Left hindlimb (tissue), 1 donor: ENCODE measurements at regions not wholly inside any gene's neighbourhood (a gene's known extent, or its start where the extent isn't known, plus 50 kb on each side); places are given as distances from the start of the nearest gene placed in this dataset.
"Not testable (repeated sequence)": the region's sequence is repeated elsewhere in the genome, so short reads cannot be mapped to it uniquely, and the experiment has no call there.

Experiments
- DNase-seq: peaks from one replicate; pipeline ENCODE4 v3.0.0-alpha.2; 2018

- DNase-seq = not testable (repeated sequence)
Observed at GRCh38 chr6:4725136-4725760, 51.0 kb upstream of the CDYL start.

- not testable (repeated sequence) for DNase-seq
Observed at GRCh38 chr6:4724727-4725126, 51.5 kb upstream of the CDYL start.

GRCh38 chr6:4723383-4723782, 52.8 kb upstream of the CDYL start:
- DNase-seq = no peak

DNA sequence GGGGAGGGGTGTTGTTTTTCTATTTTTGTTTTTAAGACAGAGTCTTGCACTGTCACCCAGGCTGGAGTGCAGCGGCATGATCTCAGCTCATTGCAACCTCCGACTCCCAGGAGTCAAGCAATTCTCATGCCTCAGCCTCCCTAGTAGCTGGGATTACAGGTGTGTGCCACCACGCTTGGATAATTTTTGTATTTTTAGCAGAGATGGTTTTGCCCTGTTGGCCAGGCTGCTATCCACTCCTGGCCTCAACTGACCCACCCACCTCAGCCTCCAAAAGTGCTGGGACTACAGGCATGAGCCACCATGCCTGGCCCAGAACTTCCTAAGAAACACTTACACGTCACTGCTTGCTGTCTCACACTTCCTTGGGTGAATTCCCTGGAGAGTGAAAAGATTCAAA, 54.8 kb upstream of the CDYL start:
- DNase-seq = not testable (repeated sequence)

GRCh38 chr6:4719491-4719890, 56.7 kb upstream of the CDYL start:
- no peak for DNase-seq

- no peak for DNase-seq
Observed at GRCh38 chr6:4717856-4718255, 58.3 kb upstream of the CDYL start.

DNA sequence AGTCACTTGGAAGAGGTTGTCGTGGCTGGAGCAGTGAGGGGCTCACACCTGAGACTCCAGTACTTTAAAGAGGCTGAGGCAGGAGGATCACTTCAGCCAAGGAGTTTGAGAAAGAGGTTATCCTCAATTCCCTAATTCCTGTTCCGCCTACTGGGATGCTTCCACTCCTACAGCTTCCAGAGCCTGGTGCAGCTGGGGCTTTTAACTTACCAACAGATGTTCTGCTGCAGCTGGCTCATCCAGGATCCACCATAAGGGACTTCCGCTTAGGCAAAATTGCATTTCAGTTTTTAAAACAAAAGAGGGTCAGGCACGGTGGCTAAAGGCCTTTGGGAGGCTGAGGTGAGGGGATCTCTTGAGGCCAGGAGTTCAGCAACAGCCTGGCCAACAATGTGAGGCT, 59.1 kb upstream of the CDYL start:
- DNase-seq = no peak

DNA sequence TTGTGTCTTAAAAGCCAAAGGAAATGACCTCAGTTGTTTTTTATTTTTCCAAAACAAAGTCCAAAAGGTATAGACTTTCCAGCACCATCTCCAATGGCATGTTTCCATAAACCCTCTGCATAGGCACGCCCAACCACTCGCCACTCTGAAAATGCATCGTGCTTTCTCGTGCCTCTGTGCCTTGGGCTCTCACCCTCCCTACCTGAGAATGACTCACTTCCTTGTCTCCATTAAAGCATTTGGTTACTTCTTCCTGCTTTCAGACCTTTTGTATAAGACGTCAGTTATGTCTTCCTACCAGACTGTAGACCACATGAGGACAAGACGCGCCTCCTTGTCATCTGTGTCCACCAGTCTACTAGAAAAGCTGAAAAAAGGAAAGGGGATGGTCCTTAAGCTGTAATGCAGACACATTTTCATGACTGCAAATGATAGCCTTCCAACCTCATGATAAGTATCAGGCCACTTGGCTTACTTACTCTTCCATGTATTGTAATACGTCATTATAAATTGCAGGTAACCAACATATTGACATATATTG, 61.2 kb upstream of the CDYL start:
- no peak for DNase-seq

DNA sequence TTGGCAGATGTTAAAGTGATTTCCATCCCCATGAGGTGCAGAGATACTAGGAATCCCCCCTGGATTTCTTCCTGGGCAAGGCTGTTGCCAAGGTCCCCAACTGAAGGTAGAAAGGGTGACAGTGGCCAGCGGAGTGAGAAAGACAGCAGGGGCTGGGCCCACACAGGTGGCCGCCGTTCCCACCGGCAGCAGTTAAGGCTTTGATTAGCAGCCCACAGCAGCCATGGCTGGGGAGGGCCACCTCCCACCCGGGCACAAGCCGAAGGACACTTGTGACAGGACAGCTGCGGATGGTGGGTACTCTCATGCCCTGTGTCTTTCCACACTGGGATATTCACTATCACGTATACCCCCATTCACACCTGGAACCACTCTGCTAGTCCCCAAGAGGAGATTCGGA, 63.9 kb upstream of the CDYL start:
- no peak for DNase-seq

DNA sequence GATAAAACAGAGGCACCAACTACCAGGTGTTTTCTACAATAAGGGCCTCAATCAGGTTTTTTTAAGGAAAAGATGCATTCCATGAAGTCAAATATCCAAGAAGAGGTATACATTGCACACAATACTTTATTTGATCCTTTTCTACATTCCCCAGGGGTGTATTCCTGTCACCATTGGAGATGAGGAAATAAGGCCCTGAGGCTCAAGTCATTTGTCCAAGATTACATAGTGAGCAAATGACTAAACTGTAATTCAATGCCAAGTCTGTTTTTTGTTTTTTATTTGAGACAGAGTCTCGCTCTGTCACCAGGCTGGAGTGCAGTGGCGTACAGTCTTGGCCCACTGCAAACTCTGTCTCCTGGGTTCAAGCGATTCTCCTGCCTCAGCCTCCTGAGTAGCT, 69.2 kb upstream of the CDYL start:
- no peak for DNase-seq

DNA sequence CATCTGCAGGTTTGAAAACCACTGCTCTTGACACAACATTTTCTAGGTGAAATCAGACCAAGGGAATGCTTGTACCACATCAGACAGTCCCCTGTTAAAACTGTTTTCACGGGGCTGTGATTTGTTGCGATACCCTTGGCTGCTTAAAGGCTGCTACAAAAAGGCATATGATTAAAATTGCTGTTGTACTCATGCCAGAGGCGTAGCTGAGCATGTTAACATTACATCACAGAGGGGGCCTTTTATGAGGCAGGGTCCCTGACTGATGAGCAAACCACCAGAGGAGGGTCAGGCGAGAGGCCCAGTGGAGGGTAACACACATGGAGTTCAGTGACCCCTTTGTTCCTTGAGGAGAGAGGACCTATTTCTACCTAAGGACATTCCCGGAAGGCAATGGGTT, 70.4 kb upstream of the CDYL start:
- no peak for DNase-seq

- no peak for DNase-seq
Observed at GRCh38 chr6:4703382-4703781, 72.8 kb upstream of the CDYL start.

GRCh38 chr6:4698901-4699659, 77.1 kb upstream of the CDYL start:
- no peak for DNase-seq

GRCh38 chr6:4693173-4693970, 82.8 kb upstream of the CDYL start:
- DNase-seq = no peak

DNA sequence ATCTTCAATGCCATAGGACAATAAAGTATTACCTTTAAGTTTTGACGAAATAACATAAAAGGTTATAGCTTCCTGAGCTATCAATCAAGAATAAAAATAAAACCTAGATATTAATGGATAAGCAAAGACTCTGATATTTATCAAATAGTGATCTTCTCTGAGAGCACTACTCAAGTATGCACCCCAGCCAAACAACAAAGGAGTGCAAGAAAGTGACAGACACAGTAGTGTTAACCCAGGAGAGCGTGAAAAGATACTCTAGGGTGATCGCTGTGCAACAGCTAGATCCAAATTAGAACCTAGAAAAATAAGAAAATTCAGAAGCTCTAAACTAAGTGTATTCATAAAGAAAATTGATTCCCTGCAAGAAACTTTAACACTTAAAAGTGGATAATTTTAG, 83.5 kb upstream of the CDYL start:
- DNase-seq = no peak

DNA sequence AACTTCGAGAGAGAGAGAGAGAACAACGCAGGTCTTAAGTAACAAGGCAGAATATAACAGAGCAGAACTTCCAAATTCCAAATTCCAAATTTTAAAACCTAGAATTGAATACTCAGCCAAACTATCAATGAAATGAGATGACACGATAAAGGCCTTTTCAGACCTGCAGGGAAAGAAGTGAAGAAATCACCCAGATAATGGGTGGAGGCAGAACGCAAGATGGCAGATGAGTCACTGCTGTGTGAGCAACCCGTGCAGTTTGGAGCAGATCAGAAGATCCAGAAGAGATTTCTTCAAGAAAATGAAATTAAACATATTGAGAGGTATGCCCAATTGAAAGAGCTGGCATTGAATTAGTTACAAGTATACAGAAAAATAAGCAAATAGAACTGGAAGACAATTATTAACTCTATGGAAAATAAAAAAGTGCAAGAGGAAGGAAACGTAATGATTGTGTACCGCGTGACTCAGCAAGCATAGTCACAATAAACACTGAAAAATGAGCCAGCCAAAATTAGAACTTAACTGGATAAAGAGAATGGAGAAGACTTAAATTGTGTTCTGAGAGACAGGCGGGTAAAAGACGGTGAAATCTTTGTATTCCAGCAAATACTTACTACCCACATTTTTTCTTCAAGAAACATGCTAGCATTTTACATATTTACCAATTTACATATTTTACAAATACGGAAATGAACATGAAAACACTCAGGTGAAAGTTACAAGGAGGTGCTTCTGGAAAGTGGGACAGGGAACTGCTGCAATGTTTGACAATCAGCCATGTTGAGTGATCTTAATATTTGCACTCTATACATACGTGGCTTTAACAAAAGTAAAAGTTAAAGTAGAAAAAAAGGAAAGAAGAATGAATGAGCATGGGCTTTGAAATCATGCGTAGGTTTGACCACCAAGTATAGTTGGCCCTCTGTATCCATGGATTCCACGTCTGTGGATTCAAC, 87.9 kb upstream of the CDYL start:
- DNase-seq = no peak

DNA sequence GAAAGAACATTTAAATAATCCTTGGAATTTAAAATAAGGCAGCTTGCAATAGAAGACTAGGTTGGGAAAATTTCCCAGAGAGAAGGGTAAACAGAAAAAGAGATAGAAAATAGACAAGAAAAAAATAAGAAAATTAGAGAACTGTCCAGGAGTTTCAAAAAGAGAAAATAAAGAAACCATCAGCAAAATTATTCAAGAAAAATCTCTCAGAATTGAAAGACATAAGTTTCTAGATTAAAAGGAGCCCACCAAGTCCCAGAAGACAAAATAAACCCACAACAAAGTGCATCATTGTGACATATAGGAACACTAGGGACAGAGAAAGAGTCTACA, 88.6 kb upstream of the CDYL start:
- DNase-seq = no peak

DNA sequence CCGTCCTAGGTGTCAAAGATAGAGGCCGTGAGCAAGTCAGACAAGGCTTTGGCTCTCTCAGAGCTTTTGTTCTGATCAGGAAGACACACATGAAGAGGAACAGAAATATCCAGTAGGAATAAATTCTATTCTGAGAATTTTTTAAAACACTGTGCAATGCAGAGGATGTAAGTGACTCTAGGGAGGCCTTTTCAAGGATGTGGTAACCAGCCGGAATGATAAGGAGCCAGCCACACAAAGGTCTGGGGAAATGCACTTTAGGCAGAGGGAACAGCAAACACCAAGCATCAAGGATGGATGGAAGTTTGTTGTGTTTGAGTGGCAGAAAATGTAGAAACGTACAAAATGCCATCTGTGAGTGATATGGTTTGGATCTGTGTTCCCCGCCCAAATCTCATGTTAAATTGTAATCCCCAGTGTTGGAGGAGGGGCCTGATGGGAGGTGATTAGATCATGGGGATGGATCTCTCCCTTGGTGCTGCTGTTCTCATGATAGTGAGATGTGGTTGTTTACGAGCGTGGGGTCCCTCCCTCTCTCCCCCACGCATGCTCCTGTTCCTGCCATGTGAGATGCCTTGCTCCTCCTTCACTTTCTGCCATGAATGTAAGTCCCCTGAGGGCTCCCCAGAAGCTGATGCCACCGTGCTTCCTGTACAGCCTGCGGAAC, 93.6 kb upstream of the CDYL start:
- no peak for DNase-seq

DNA sequence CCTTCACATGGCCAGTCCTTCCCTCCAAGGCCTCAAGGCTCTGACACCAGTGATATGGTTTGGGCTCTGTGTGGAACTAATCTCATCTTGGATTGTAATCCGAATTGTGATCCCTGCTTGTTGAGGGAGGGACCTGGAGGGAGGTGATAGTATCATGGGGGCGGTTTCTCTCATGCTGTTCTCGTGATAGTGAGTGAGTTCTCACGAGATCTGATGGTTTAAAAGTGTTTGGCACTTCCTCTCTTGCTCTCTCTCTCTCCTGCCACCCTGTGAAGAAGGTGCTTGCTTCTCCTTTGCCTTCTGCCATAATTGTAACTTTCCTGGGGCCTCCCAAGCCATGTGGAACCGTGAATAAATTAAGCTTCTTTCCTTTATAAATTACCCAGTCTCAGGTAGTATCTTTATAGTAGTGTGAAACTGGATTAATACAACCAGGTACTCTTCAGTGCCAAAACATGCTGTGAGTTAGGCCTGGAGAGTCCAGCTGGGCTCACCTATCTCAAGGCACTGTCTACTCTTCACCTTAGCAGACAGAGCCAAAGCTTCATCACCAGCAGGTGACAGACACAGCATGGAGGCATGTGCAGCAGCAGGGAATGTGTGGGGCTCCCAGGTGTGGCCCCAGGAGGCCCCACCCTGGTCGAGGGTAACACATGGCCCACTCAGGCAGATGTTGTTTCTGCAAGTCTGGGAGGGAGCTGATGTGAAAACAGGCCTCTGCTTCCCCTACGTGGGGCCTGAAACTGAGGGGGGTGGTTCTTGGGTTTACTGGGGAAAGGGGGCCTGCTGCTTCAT, 97.5 kb upstream of the CDYL start:
- no peak for DNase-seq

GRCh38 chr6:4677751-4678065, 98.5 kb upstream of the CDYL start:
- no peak for DNase-seq

DNA sequence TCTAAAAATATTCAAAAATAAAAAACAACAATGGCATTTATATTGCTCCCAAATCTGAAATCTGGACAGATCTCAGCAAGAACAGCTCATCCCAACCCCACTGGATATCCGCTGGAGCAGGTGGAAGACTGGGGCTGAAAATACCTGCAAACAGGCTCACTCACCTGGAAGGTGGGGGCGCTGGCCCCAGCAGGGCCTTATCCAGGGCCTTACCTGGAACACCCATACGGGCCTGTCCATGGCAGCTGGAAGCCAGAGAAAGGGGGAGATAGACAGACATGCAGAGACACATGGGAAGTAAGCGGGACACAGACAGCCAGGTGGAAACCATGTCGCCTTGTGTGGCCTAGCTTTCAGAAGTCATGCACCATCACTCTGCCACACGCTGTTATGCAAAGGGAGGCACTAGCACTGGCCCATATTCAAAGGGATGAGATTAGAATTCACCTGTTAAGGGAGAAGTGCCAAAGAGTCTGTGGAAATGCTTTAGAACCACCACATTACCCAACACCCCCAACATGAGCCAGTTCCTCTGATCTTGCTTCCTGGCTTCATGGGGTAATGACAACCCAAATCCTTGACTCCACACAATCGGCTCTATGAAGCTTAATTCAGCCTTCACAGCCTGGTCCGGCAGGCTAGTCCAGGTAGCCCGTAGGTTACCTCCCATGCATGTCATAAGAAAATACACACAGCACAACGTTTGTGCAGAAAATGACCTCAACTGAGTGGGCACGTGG, 99.0 kb upstream of the CDYL start:
- no peak for DNase-seq
